ENCODE measurements at regions not wholly inside any gene's neighbourhood (a gene's known extent, or its start where the extent isn't known, plus 50 kb on each side); places are given as distances from the start of the nearest gene placed in this dataset.
"Not testable (repeated sequence)": the region's sequence is repeated elsewhere in the genome, so short reads cannot be mapped to it uniquely, and the experiment has no call there.

GRCh38 chr4:125760956-125761355 is 446.2 kb downstream of the FAT4 start:
- DNase-seq = no peak

- DNase-seq = peak; percentile 8 to 12
These were observed 447.8 kb downstream of the FAT4 start for GRCh38 chr4:125762537-125762936.

- DNase-seq = no peak
These were observed 451.2 kb downstream of the FAT4 start for GRCh38 chr4:125765941-125766340.

GRCh38 chr4:125770814-125771398 is 456.2 kb downstream of the FAT4 start:
- DNase-seq = no peak

GRCh38 chr4:125772680-125773079 is 457.9 kb downstream of the FAT4 start:
- no peak for DNase-seq

GRCh38 chr4:125773502-125773901 is 458.7 kb downstream of the FAT4 start:
- no peak for DNase-seq

- DNase-seq = no peak
These were observed 459.2 kb downstream of the FAT4 start for GRCh38 chr4:125773931-125774330.

- no peak for DNase-seq
These were observed 461.4 kb downstream of the FAT4 start for GRCh38 chr4:125776146-125776545.

- no peak for DNase-seq
These were observed 465.4 kb downstream of the FAT4 start for GRCh38 chr4:125780164-125780563.

GRCh38 chr4:125780747-125781146 is 466.0 kb downstream of the FAT4 start:
- no peak for DNase-seq

GRCh38 chr4:125781651-125782050 is 466.9 kb downstream of the FAT4 start:
- no peak for DNase-seq

- no peak for DNase-seq
These were observed 470.0 kb downstream of the FAT4 start for GRCh38 chr4:125784741-125785140.

GRCh38 chr4:125787707-125788106 is 473.0 kb downstream of the FAT4 start:
- no peak for DNase-seq

- DNase-seq = peak; percentile 6 to 22
These were observed 474.3 kb downstream of the FAT4 start for GRCh38 chr4:125789023-125789422.

GRCh38 chr4:125791896-125792295 is 477.1 kb downstream of the FAT4 start:
- no peak for DNase-seq

GRCh38 chr4:125794989-125795388 is 480.2 kb downstream of the FAT4 start:
- DNase-seq = no peak

GRCh38 chr4:125796138-125796537 is 481.4 kb downstream of the FAT4 start:
- no peak for DNase-seq

GRCh38 chr4:125797621-125798020 is 482.9 kb downstream of the FAT4 start:
- DNase-seq = not testable (repeated sequence)

- no peak for DNase-seq
These were observed 486.6 kb downstream of the FAT4 start for GRCh38 chr4:125801373-125801772.

GRCh38 chr4:125801924-125802323 is 487.2 kb downstream of the FAT4 start:
- DNase-seq = no peak

- DNase-seq = no peak
These were observed 493.3 kb downstream of the FAT4 start for GRCh38 chr4:125808022-125808421.

- DNase-seq = no peak
These were observed 493.8 kb downstream of the FAT4 start for GRCh38 chr4:125808570-125808969.

GRCh38 chr4:125811892-125812291 is 497.1 kb downstream of the FAT4 start:
- no peak for DNase-seq

- no peak for DNase-seq
These were observed 512.3 kb downstream of the FAT4 start for GRCh38 chr4:125826801-125827695.

- DNase-seq = no peak
These were observed 512.9 kb downstream of the FAT4 start for GRCh38 chr4:125827696-125828052.

Data from Kasumi-1 (cell line).